ENCODE measurements at regions not wholly inside any gene's neighbourhood (a gene's known extent, or its start where the extent isn't known, plus 50 kb on each side); places are given as distances from the start of the nearest gene placed in this dataset.

- TF ChIP-seq CTCF (conservative IDR thresholded peaks at IDR 0.05) (no peak), EZH2 (IDR thresholded peaks at IDR 0.05; ENCODE audit: low read depth) (no peak)
Observed at GRCh38 chr13:44802491-44802890, 186.8 kb downstream of the NUFIP1 start.
